ENCODE measurements at regions not wholly inside any gene's neighbourhood (a gene's known extent, or its start where the extent isn't known, plus 50 kb on each side); places are given as distances from the start of the nearest gene placed in this dataset.

- TF ChIP-seq USF1 (IDR thresholded peaks at IDR 0.05): peak; percentile 29; the same call in 1 of the 2 replicates
- no peak for TF ChIP-seq NFIC (IDR thresholded peaks at IDR 0.05)
- 0 out of 2 replicates have a peak, but pooled peaks have one; percentile 26 for TF ChIP-seq TCF12 (IDR thresholded peaks at IDR 0.05; ENCODE audit: low read depth)
- no peak for TF ChIP-seq RAD21 (IDR thresholded peaks at IDR 0.05; ENCODE audit: low read depth)
- no peak for TF ChIP-seq CEBPB (IDR thresholded peaks at IDR 0.05)
- TF ChIP-seq ZBTB7A (IDR thresholded peaks at IDR 0.05; ENCODE audit: low read depth): no peak
- TF ChIP-seq EGR1 (IDR thresholded peaks at IDR 0.05): no peak
- no peak for TF ChIP-seq FOXM1 (IDR thresholded peaks at IDR 0.05; ENCODE audit: borderline replicate concordance, low read depth)
Measured at GRCh38 chr4:15244354-15244753, 183.5 kb upstream of the C1QTNF7 start.

GRCh38 chr4:15245006-15245530 is 182.8 kb upstream of the C1QTNF7 start:
- TF ChIP-seq USF1 (IDR thresholded peaks at IDR 0.05) (no peak), CEBPB (IDR thresholded peaks at IDR 0.05) (no peak), TCF12 (IDR thresholded peaks at IDR 0.05; ENCODE audit: low read depth) (no peak), EGR1 (IDR thresholded peaks at IDR 0.05) (no peak)

- no peak for TF ChIP-seq TCF12 (IDR thresholded peaks at IDR 0.05; ENCODE audit: low read depth)
- TF ChIP-seq USF1 (IDR thresholded peaks at IDR 0.05): no peak
- no peak for TF ChIP-seq NFIC (IDR thresholded peaks at IDR 0.05)
- TF ChIP-seq EGR1 (IDR thresholded peaks at IDR 0.05): no peak
- no peak for TF ChIP-seq FOXM1 (IDR thresholded peaks at IDR 0.05; ENCODE audit: borderline replicate concordance, low read depth)
- no peak for TF ChIP-seq EP300 (IDR thresholded peaks at IDR 0.05; ENCODE audit: borderline replicate concordance)
- no peak for TF ChIP-seq ZBTB7A (IDR thresholded peaks at IDR 0.05; ENCODE audit: low read depth)
- TF ChIP-seq TAF1 (IDR thresholded peaks at IDR 0.05; ENCODE audit: low read depth): no peak
Measured at GRCh38 chr4:15250021-15250441, 177.8 kb upstream of the C1QTNF7 start.

- TF ChIP-seq EP300 (IDR thresholded peaks at IDR 0.05; ENCODE audit: borderline replicate concordance) (no peak), FOXM1 (IDR thresholded peaks at IDR 0.05; ENCODE audit: borderline replicate concordance, low read depth) (no peak), YY1 (IDR thresholded peaks at IDR 0.05; ENCODE audit: low read depth) (no peak), REST (IDR thresholded peaks at IDR 0.05; ENCODE audit: low read depth) (no peak)
Measured at GRCh38 chr4:15253349-15253748, 174.5 kb upstream of the C1QTNF7 start.

GRCh38 chr4:15254236-15254880 is 173.5 kb upstream of the C1QTNF7 start:
- TF ChIP-seq RAD21 (IDR thresholded peaks at IDR 0.05; ENCODE audit: low read depth) (no peak), YY1 (IDR thresholded peaks at IDR 0.05; ENCODE audit: low read depth) (no peak), CREB1 (IDR thresholded peaks at IDR 0.05; ENCODE audit: low read depth) (no peak), TCF12 (IDR thresholded peaks at IDR 0.05; ENCODE audit: low read depth) (no peak), EP300 (IDR thresholded peaks at IDR 0.05; ENCODE audit: borderline replicate concordance) (no peak), ZBTB7A (IDR thresholded peaks at IDR 0.05; ENCODE audit: low read depth) (no peak), REST (IDR thresholded peaks at IDR 0.05; ENCODE audit: low read depth) (no peak), TEAD4 (IDR thresholded peaks at IDR 0.05) (no peak), TAF1 (IDR thresholded peaks at IDR 0.05; ENCODE audit: low read depth) (no peak), USF1 (IDR thresholded peaks at IDR 0.05) (no peak), NFIC (IDR thresholded peaks at IDR 0.05) (no peak), MAX (IDR thresholded peaks at IDR 0.05) (no peak), EGR1 (IDR thresholded peaks at IDR 0.05) (no peak), CEBPB (IDR thresholded peaks at IDR 0.05) (no peak)

GRCh38 chr4:15255537-15255936 is 172.3 kb upstream of the C1QTNF7 start:
- TF ChIP-seq REST (IDR thresholded peaks at IDR 0.05; ENCODE audit: low read depth) (no peak), USF1 (IDR thresholded peaks at IDR 0.05) (no peak), TEAD4 (IDR thresholded peaks at IDR 0.05) (no peak), MAX (IDR thresholded peaks at IDR 0.05) (no peak), TAF1 (IDR thresholded peaks at IDR 0.05; ENCODE audit: low read depth) (no peak), RAD21 (IDR thresholded peaks at IDR 0.05; ENCODE audit: low read depth) (no peak), TCF12 (IDR thresholded peaks at IDR 0.05; ENCODE audit: low read depth) (no peak), ZBTB7A (IDR thresholded peaks at IDR 0.05; ENCODE audit: low read depth) (no peak), CEBPB (IDR thresholded peaks at IDR 0.05) (no peak), NFIC (IDR thresholded peaks at IDR 0.05) (no peak), EGR1 (IDR thresholded peaks at IDR 0.05) (no peak), YY1 (IDR thresholded peaks at IDR 0.05; ENCODE audit: low read depth) (no peak), FOXM1 (IDR thresholded peaks at IDR 0.05; ENCODE audit: borderline replicate concordance, low read depth) (no peak), EP300 (IDR thresholded peaks at IDR 0.05; ENCODE audit: borderline replicate concordance) (no peak), CREB1 (IDR thresholded peaks at IDR 0.05; ENCODE audit: low read depth) (no peak)

Data from Ishikawa (cell line).